ENCODE measurements at regions not wholly inside any gene's neighbourhood (a gene's known extent, or its start where the extent isn't known, plus 50 kb on each side); places are given as distances from the start of the nearest gene placed in this dataset.

GRCh38 chr12:126889501-126889900, 1377.5 kb upstream of the TMEM132C start:
- TF ChIP-seq GATA3 (IDR thresholded peaks at IDR 0.05; ENCODE audit: low read depth, low read length) (no peak), GATA2 (IDR thresholded peaks at IDR 0.05; ENCODE audit: low read depth, low read length) (no peak)

Data from SH-SY5Y (cell line).